DND-41 (cell line): ENCODE measurements at regions not wholly inside any gene's neighbourhood (a gene's known extent, or its start where the extent isn't known, plus 50 kb on each side); places are given as distances from the start of the nearest gene placed in this dataset.

Source experiments
- ATAC-seq: fragments of 200-7000 bp; cut with Tn5 transposase; 3 replicates; pipeline ENCODE4 v1.9.1; 2021; ENCODE audit warnings: low read depth; ENCODE audit not compliant: insufficient read depth
- DNase-seq: peaks from one replicate; pipeline ENCODE4 v3.0.0-alpha.2; 2020
- H2AFZ ChIP-seq: 2 replicates; pipeline ENCODE4 v1.6.0; 2012; ENCODE audit warnings: low read depth, low read length
- H3K27ac ChIP-seq: 2 replicates; pipeline ENCODE4 v1.5.1; 2012; ENCODE audit warnings: low read length, inconsistent platforms
- H3K27me3 ChIP-seq: fragments of 200-600 bp; sonication (generic); 2 replicates; pipeline ENCODE4 v1.6.0; 2012; ENCODE audit warnings: low read length, mild to moderate bottlenecking, inconsistent platforms; ENCODE audit not compliant: insufficient read depth, poor library complexity
- H3K36me3 ChIP-seq: 2 replicates; pipeline ENCODE4 v1.5.1; 2012; ENCODE audit warnings: low read length, inconsistent platforms; ENCODE audit not compliant: insufficient read depth
- H3K4me1 ChIP-seq: 2 replicates; pipeline ENCODE4 v1.5.1; 2012; ENCODE audit warnings: mild to moderate bottlenecking, low read length; ENCODE audit not compliant: insufficient read depth
- H3K4me2 ChIP-seq: 2 replicates; pipeline ENCODE4 v1.6.0; 2012; ENCODE audit warnings: mild to moderate bottlenecking, moderate library complexity, low read length, inconsistent platforms; ENCODE audit not compliant: insufficient read depth
- H3K4me3 ChIP-seq, 2 experiments: fragments of 200-600 bp in 1 of 2; shearing (Covaris generic) in 1 of 2; 2 replicates each; pipeline ENCODE4 v1.5.1; 2012 to 2016; ENCODE audit warnings: inconsistent platforms in 2 of 2, low read length in 2 of 2, mild to moderate bottlenecking in 2 of 2, low read depth in 1 of 2, moderate library complexity in 1 of 2
- H3K79me2 ChIP-seq: 2 replicates; pipeline ENCODE4 v1.6.0; 2012; ENCODE audit warnings: low read length, inconsistent platforms; ENCODE audit not compliant: insufficient read depth
- H3K9ac ChIP-seq: 2 replicates; pipeline ENCODE4 v1.6.0; 2012; ENCODE audit warnings: low read depth, mild to moderate bottlenecking, inconsistent platforms, low read length, moderate library complexity
- H3K9me3 ChIP-seq: 2 replicates; pipeline ENCODE4 v1.5.1; 2012; ENCODE audit warnings: low read length, moderate library complexity, mild to moderate bottlenecking, inconsistent platforms; ENCODE audit not compliant: insufficient read depth, severe bottlenecking
- H4K20me1 ChIP-seq: 2 replicates; pipeline ENCODE4 v1.6.0; 2012; ENCODE audit warnings: low read length; ENCODE audit not compliant: insufficient read depth
- CTCF ChIP-seq: IDR thresholded peaks from 2 replicates; pipeline ENCODE4 v1.5.1; 2012; ENCODE audit warnings: borderline replicate concordance, low read length, moderate library complexity, mild to moderate bottlenecking; ENCODE audit not compliant: poor library complexity, severe bottlenecking; ENCODE audit errors: extremely low read depth
- EZH2 ChIP-seq: IDR thresholded peaks from 3 replicates; pipeline ENCODE4 v1.6.1; 2012; ENCODE audit warnings: borderline replicate concordance, low read depth, mild to moderate bottlenecking, moderate library complexity, low read length, inconsistent platforms; ENCODE audit not compliant: severe bottlenecking

GRCh38 chr22:47715866-47716578, 953.6 kb downstream of the TBC1D22A start:
- no peaks in the 10 kb centered on the region for H3K9me3 ChIP-seq
- TF ChIP-seq CTCF (no peak), EZH2 (no peak)
- no peak overlapping the region for H3K4me2 ChIP-seq
- H2AFZ ChIP-seq = no peak overlapping the region
- H3K27me3 ChIP-seq = no peaks in the 10 kb centered on the region
- no peaks in the 10 kb centered on the region for H4K20me1 ChIP-seq
- H3K36me3 ChIP-seq = no peaks in the 10 kb centered on the region
- no peak overlapping the region for H3K9ac ChIP-seq
- H3K4me3 ChIP-seq = no peak overlapping the region
- DNase-seq (no peak), ATAC-seq (no peak)
- H3K27ac ChIP-seq = no peak overlapping the region
- no peaks in the 10 kb centered on the region for H3K4me1 ChIP-seq
- H3K79me2 ChIP-seq = no peaks in the 10 kb centered on the region

- H3K9me3 ChIP-seq = no peaks in the 10 kb centered on the region
- H3K27ac ChIP-seq = no peak overlapping the region
- H3K27me3 ChIP-seq = no peaks in the 10 kb centered on the region
- no peak overlapping the region for H3K9ac ChIP-seq
- H3K4me2 ChIP-seq = no peak overlapping the region
- H3K36me3 ChIP-seq = no peaks in the 10 kb centered on the region
- no peak overlapping the region for H2AFZ ChIP-seq
- ATAC-seq (no peak), DNase-seq (no peak)
- H4K20me1 ChIP-seq = no peaks in the 10 kb centered on the region
- no peaks in the 10 kb centered on the region for H3K4me1 ChIP-seq
- H3K79me2 ChIP-seq = no peaks in the 10 kb centered on the region
- no peak overlapping the region for H3K4me3 ChIP-seq
- no peak for TF ChIP-seq CTCF
- no peak for TF ChIP-seq EZH2
Observed at GRCh38 chr22:47713941-47714340, 951.5 kb downstream of the TBC1D22A start.

- Histone ChIP-seq H2AFZ (no peak overlapping the region), H3K27ac (no peak overlapping the region), H3K9me3 (no peaks in the 10 kb centered on the region), H3K27me3 (no peaks in the 10 kb centered on the region), H3K4me1 (no peaks in the 10 kb centered on the region), H3K79me2 (no peaks in the 10 kb centered on the region), H3K36me3 (no peaks in the 10 kb centered on the region), H3K4me2 (no peak overlapping the region), H3K4me3 (no peak overlapping the region), H4K20me1 (no peaks in the 10 kb centered on the region), H3K9ac (no peak overlapping the region)
- DNase-seq = no peak
- ATAC-seq = no peak
- TF ChIP-seq CTCF (no peak), EZH2 (no peak)
Observed at GRCh38 chr22:47710135-47710534, 947.7 kb downstream of the TBC1D22A start.

GRCh38 chr22:47705350-47705749, 942.9 kb downstream of the TBC1D22A start:
- TF ChIP-seq CTCF (no peak), EZH2 (no peak)
- Histone ChIP-seq H3K9ac (no peak overlapping the region), H3K27me3 (no peaks in the 10 kb centered on the region), H3K9me3 (no peaks in the 10 kb centered on the region), H3K79me2 (no peaks in the 10 kb centered on the region), H3K4me2 (no peak overlapping the region), H3K4me1 (no peaks in the 10 kb centered on the region), H4K20me1 (no peaks in the 10 kb centered on the region), H2AFZ (no peak overlapping the region), H3K27ac (no peak overlapping the region), H3K36me3 (no peaks in the 10 kb centered on the region), H3K4me3 (no peak overlapping the region)
- no peak for DNase-seq
- ATAC-seq = no peak
